SK-N-SH (cell line): ENCODE measurements at regions not wholly inside any gene's neighbourhood (a gene's known extent, or its start where the extent isn't known, plus 50 kb on each side); places are given as distances from the start of the nearest gene placed in this dataset.

Experiments
- CTCF ChIA-PET: fragments of 300-600, 350-600 bp; formaldehyde crosslinking; extraction: SDS; loops from one replicate; lab custom pipeline; 2021; lab: Yijun Ruan, JAX
- POLR2A ChIA-PET: fragments of 350-600 bp; sonication (Branson Sonifier 250); formaldehyde crosslinking; extraction: SDS; loops from one replicate; lab custom pipeline; 2020; ENCODE audit warnings: antibody characterized with exemption, inconsistent platforms; lab: Yijun Ruan, JAX
- DNase-seq: peaks from one replicate; pipeline ENCODE4 v3.0.0; 2012
- H2AFZ ChIP-seq: fragments of 200-600 bp; sonication (generic); 2 replicates; pipeline ENCODE4 v1.8.1; 2016; ENCODE audit warnings: antibody characterized with exemption, mild to moderate bottlenecking, low read depth
- H3F3A ChIP-seq: fragments of 200-600 bp; sonication (generic); replicated peaks from 2 replicates; pipeline ENCODE3; 2016; ENCODE audit warnings: antibody characterized with exemption, mild to moderate bottlenecking; ENCODE audit not compliant: insufficient read depth
- H3K27ac ChIP-seq, 2 experiments: fragments of 200-500 bp in 1 of 2; fragments of 200-600 bp in 1 of 2; sonication (Bioruptor generic) in 1 of 2; sonication (generic), shearing (Covaris generic) in 1 of 2; 2 replicates each; pipeline versions ENCODE4 v1.5.1 to v1.6.1; 2014 to 2016; ENCODE audit warnings: low read depth in 2 of 2, inconsistent platforms in 1 of 2, low read length in 1 of 2, mild to moderate bottlenecking in 1 of 2, mixed read lengths in 1 of 2
- H3K27me3 ChIP-seq: fragments of 200-600 bp; sonication (generic), shearing (Covaris generic); 2 replicates; pipeline ENCODE4 v1.6.1; 2016; ENCODE audit warnings: mixed run types; ENCODE audit not compliant: insufficient read depth
- H3K36me3 ChIP-seq, 2 experiments: fragments of 200-500 bp in 1 of 2; fragments of 200-600 bp in 1 of 2; sonication (Bioruptor generic) in 1 of 2; sonication (generic) in 1 of 2; replicated peaks in 1 of 2; 2 replicates each; pipeline versions ENCODE3 to v1.5.1; 2014 to 2016; ENCODE audit warnings: low read length in 1 of 2, mild to moderate bottlenecking in 1 of 2; ENCODE audit not compliant: insufficient read depth in 2 of 2, control insufficient read depth in 1 of 2
- H3K4me1 ChIP-seq, 2 experiments: fragments of 200-500 bp in 1 of 2; fragments of 200-600 bp in 1 of 2; sonication (Bioruptor generic) in 1 of 2; sonication (generic), shearing (Covaris generic) in 1 of 2; 2 replicates each; pipeline versions ENCODE4 v1.5.1 to v1.6.1; 2014 to 2016; ENCODE audit warnings: low read depth in 1 of 2, low read length in 1 of 2, mixed run types in 1 of 2; ENCODE audit not compliant: insufficient read depth in 2 of 2, control insufficient read depth in 1 of 2
- H3K4me2 ChIP-seq: fragments of 200-600 bp; sonication (generic), shearing (Covaris generic); 2 replicates; pipeline ENCODE4 v1.6.1; 2017; ENCODE audit warnings: mixed run types
- H3K4me3 ChIP-seq, 2 experiments: fragments of 200-500 bp in 1 of 2; fragments of 200-600 bp in 1 of 2; sonication (Bioruptor generic) in 1 of 2; sonication (generic), shearing (Covaris generic) in 1 of 2; 2 replicates each; pipeline versions ENCODE4 v1.5.1 to v1.8.1; 2014 to 2016; ENCODE audit warnings: low read depth in 2 of 2, inconsistent platforms in 1 of 2, low read length in 1 of 2, mild to moderate bottlenecking in 1 of 2, mixed read lengths in 1 of 2, moderate library complexity in 1 of 2
- H3K79me2 ChIP-seq: fragments of 200-600 bp; sonication (generic); 2 replicates; pipeline ENCODE4 v1.8.1; 2017; ENCODE audit warnings: mild to moderate bottlenecking; ENCODE audit not compliant: insufficient read depth
- H3K9ac ChIP-seq: fragments of 200-600 bp; sonication (generic); 2 replicates; pipeline ENCODE4 v1.6.1; 2017; ENCODE audit warnings: mixed run types
- H3K9me2 ChIP-seq: fragments of 200-600 bp; sonication (generic); 2 replicates; pipeline ENCODE4 v1.6.1; 2017; ENCODE audit warnings: mixed run types
- H3K9me3 ChIP-seq: fragments of 200-600 bp; sonication (generic); 2 replicates; pipeline ENCODE4 v1.6.1; 2017; ENCODE audit warnings: mixed run types, mild to moderate bottlenecking, moderate library complexity
- H4K20me1 ChIP-seq: fragments of 200-600 bp; sonication (generic); 2 replicates; pipeline ENCODE4 v1.6.1; 2017; ENCODE audit warnings: mild to moderate bottlenecking, mixed run types; ENCODE audit not compliant: insufficient read depth
- ELF1 ChIP-seq: IDR thresholded peaks from 2 replicates; pipeline ENCODE4 v1.4.0; 2012
- EZH2phosphoT487 ChIP-seq: fragments of 200-600 bp; sonication (generic); IDR thresholded peaks from 2 replicates; pipeline ENCODE4 v1.6.1; 2017; ENCODE audit warnings: low read depth, mixed run types, mild to moderate bottlenecking, antibody characterized with exemption, moderate library complexity, borderline replicate concordance
- FOXJ3 ChIP-seq: sonication (generic); formaldehyde crosslinking; IDR thresholded peaks from 2 replicates; pipeline ENCODE4 v1.5.1; 2020; ENCODE audit warnings: mild to moderate bottlenecking, missing genetic modification reagents
- JUND ChIP-seq: IDR thresholded peaks from 2 replicates; pipeline ENCODE4 v1.4.0; 2012
- NRF1 ChIP-seq: IDR thresholded peaks from 2 replicates; pipeline ENCODE4 v1.6.1; 2012; ENCODE audit warnings: low read depth, mild to moderate bottlenecking, low read length
- PBX3 ChIP-seq: IDR thresholded peaks from 2 replicates; pipeline ENCODE4; 2012
- RAD21 ChIP-seq: IDR thresholded peaks from 2 replicates; pipeline ENCODE4 v1.6.1; 2012; ENCODE audit warnings: mild to moderate bottlenecking, low read length
- RCOR1 ChIP-seq: fragments of 150-350 bp; IDR thresholded peaks from 2 replicates; pipeline ENCODE4 v1.6.1; 2017; ENCODE audit warnings: antibody characterized with exemption, low read length
- REST ChIP-seq: IDR thresholded peaks from 2 replicates; pipeline ENCODE4 v1.6.1; 2012; ENCODE audit warnings: mild to moderate bottlenecking, low read depth, low read length, moderate library complexity
- TCF12 ChIP-seq: IDR thresholded peaks from 2 replicates; pipeline ENCODE4 v1.4.0; 2012
- USF1 ChIP-seq: IDR thresholded peaks from 2 replicates; pipeline ENCODE4 v1.4.0; 2012; ENCODE audit warnings: low read depth, borderline replicate concordance
- USF2 ChIP-seq: fragments of 150-350 bp; IDR thresholded peaks from 2 replicates; pipeline ENCODE4 v1.6.1; 2017; ENCODE audit warnings: antibody characterized with exemption, low read length, low read depth, borderline replicate concordance
- YY1 ChIP-seq: IDR thresholded peaks from 2 replicates; pipeline ENCODE4 v1.4.0; 2012; ENCODE audit warnings: low read depth, mild to moderate bottlenecking
- ZBTB33 ChIP-seq: IDR thresholded peaks from 2 replicates; pipeline ENCODE4 v1.4.0; 2012; ENCODE audit warnings: low read depth, borderline replicate concordance
- WGBS: methylation state at CpG from one replicate; pipeline ENCODE4 v1.1.6; 2017; ENCODE audit warnings: low lambda C conversion rate; 5-methylcytosine and 5-hydroxymethylcytosine counted together

- H3K4me2 ChIP-seq = no peak overlapping the region
- TF ChIP-seq PBX3 (no peak), ELF1 (no peak), REST (no peak)
- TF ChIP-seq, all 33 proteins: peak for 0
- H3K4me3 ChIP-seq = no peak overlapping the region
- no peaks in the 10 kb centered on the region for H3K36me3 ChIP-seq
- no peaks in the 10 kb centered on the region for H4K20me1 ChIP-seq
- no peaks in the 10 kb centered on the region for H3K9me3 ChIP-seq
- WGBS = 48% methylated on average over 2 of the region's 2 CpGs
- no peaks in the 10 kb centered on the region for H3F3A ChIP-seq
- no peaks in the 10 kb centered on the region; the same call in 1 of the 2 replicates for H3K27me3 ChIP-seq
- ChIA-PET CTCF (interaction anchor here (0.7 kb wide), 1 partner anchor 227 kb away, joined by 3 read pairs; no protein-coding TSS in a partner anchor), POLR2A (no interaction called here)
- H3K9me2 ChIP-seq = no peaks in the 10 kb centered on the region
- no peak for DNase-seq
- peaks cover 0 to 3% of the 10 kb centered on the region in 2 experiments; a peak in 1 of 4 replicates for H3K4me1 ChIP-seq
- H3K9ac ChIP-seq = no peak overlapping the region
- H3K79me2 ChIP-seq = no peaks in the 10 kb centered on the region
- H2AFZ ChIP-seq = no peak overlapping the region
- H3K27ac ChIP-seq = no peak overlapping the region
Observed at GRCh38 chr2:120466704-120467054, 120.7 kb downstream of the INHBB start.

DNA sequence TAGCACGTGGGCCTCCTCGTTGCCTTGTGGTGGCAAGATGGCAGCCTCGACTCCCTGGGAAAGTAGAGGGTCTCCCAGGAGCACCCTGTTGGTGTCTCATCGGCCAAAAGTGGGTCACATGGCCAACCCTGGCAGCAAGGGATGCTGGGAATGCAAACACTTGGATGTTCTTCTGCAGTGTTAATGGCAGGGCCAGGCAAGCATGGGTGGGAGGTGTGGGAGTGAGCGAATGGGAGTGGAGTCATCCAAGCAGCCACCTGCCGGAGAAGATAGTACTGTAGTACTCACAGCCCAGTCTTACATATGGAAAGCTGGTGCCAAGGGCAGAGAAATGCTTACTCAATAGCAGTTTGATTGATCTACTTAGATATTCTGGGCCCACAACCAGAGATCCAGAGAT lies 122.2 kb downstream of the INHBB start:
- POLR2A ChIA-PET = no interaction called here
- no peak overlapping the region for H3K27ac ChIP-seq
- 72% methylated on average over 4 of the region's 6 CpGs for WGBS
- no peak for DNase-seq
- H3K27me3 ChIP-seq = no peaks in the 10 kb centered on the region
- no peaks in the 10 kb centered on the region for H3F3A ChIP-seq
- H3K4me1 ChIP-seq = peaks cover 0 to 3% of the 10 kb centered on the region in 2 experiments; a peak in 1 of 4 replicates
- no peak overlapping the region for H3K4me2 ChIP-seq
- no peak overlapping the region for H3K4me3 ChIP-seq
- no peaks in the 10 kb centered on the region for H3K36me3 ChIP-seq
- CTCF ChIA-PET = no interaction called here
- H3K9ac ChIP-seq = no peak overlapping the region
- H3K9me3 ChIP-seq = no peaks in the 10 kb centered on the region
- H4K20me1 ChIP-seq = no peaks in the 10 kb centered on the region
- no peaks in the 10 kb centered on the region for H3K9me2 ChIP-seq
- no peaks in the 10 kb centered on the region for H3K79me2 ChIP-seq
- TF ChIP-seq NRF1 = no peak
- H2AFZ ChIP-seq = no peak overlapping the region

DNA sequence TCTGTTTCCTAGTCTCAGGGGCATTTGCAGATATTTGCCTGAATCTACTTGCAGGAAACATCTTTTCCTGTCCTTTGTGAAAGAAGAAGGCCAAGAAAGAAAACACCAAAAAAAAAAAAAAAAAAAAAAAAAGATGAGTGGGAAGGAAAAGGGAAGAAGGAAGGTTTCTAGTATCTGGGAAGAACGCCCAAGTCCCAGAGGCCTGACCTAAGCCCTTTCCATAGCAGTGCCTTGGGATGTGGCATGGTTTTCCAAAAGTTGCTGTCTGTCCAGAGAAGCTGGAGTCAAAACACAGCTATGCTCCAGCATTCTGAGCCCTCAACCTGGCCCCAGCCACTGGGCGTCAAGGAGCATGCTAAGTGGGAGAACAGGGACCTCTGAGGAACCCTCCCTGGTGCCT lies 123.5 kb downstream of the INHBB start:
- Histone ChIP-seq H3F3A (no peaks in the 10 kb centered on the region), H3K27me3 (no peaks in the 10 kb centered on the region), H3K4me1 (peaks cover 0 to 3% of the 10 kb centered on the region in 2 experiments; a peak in 1 of 4 replicates), H4K20me1 (no peaks in the 10 kb centered on the region), H3K9me2 (no peaks in the 10 kb centered on the region), H3K4me2 (no peak overlapping the region), H3K27ac (no peak overlapping the region), H3K79me2 (no peaks in the 10 kb centered on the region), H3K4me3 (no peak overlapping the region), H3K9me3 (no peaks in the 10 kb centered on the region), H3K36me3 (no peaks in the 10 kb centered on the region), H2AFZ (no peak overlapping the region), H3K9ac (no peak overlapping the region)
- no peak for DNase-seq
- ChIA-PET POLR2A (no interaction called here), CTCF (no interaction called here)
- 51% methylated on average over 2 of the region's 2 CpGs for WGBS
- no peak for TF ChIP-seq JUND
- no peak for TF ChIP-seq RAD21
- no peak for TF ChIP-seq TCF12
- no peak for TF ChIP-seq ZBTB33
- no peak for TF ChIP-seq EZH2phosphoT487
- no peak for TF ChIP-seq FOXJ3 (CRISPR knock-in tag)
- no peak for TF ChIP-seq USF1
- no peak for TF ChIP-seq ELF1
- TF ChIP-seq RCOR1 = no peak
- TF ChIP-seq USF2 = no peak
- TF ChIP-seq YY1 = no peak
